Glutamatergic neuron (in vitro differentiated cells): ENCODE measurements at regions not wholly inside any gene's neighbourhood (a gene's known extent, or its start where the extent isn't known, plus 50 kb on each side); places are given as distances from the start of the nearest gene placed in this dataset.

Experiments
- DNase-seq: peaks from one replicate; pipeline ENCODE4 v3.0.0; 2022
- H3K27ac Mint-ChIP-seq: one replicate; pipeline ENCODE4 v1.8.0; 2020; ENCODE audit warnings: mild to moderate bottlenecking, mixed read lengths, inconsistent platforms; ENCODE audit not compliant: unreplicated experiment
- H3K27me3 Mint-ChIP-seq: one replicate; pipeline ENCODE4 v1.8.0; 2020; ENCODE audit warnings: mild to moderate bottlenecking, moderate library complexity, mixed read lengths, inconsistent platforms; ENCODE audit not compliant: unreplicated experiment
- H3K36me3 Mint-ChIP-seq: one replicate; pipeline ENCODE4 v1.8.0; 2020; ENCODE audit warnings: mild to moderate bottlenecking, mixed read lengths, inconsistent platforms; ENCODE audit not compliant: unreplicated experiment
- H3K4me1 Mint-ChIP-seq: one replicate; pipeline ENCODE4 v1.8.0; 2020; ENCODE audit warnings: mild to moderate bottlenecking, low read depth, mixed read lengths, inconsistent platforms; ENCODE audit not compliant: unreplicated experiment
- H3K4me3 Mint-ChIP-seq: one replicate; pipeline ENCODE4 v1.8.0; 2020; ENCODE audit warnings: mild to moderate bottlenecking, mixed read lengths, inconsistent platforms; ENCODE audit not compliant: unreplicated experiment
- H3K9me3 Mint-ChIP-seq: one replicate; pipeline ENCODE4 v1.8.0; 2020; ENCODE audit warnings: mild to moderate bottlenecking, moderate library complexity, mixed read lengths, inconsistent platforms; ENCODE audit not compliant: unreplicated experiment
- CTCF ChIP-seq: fragments of 200-600 bp; sonication (generic); IDR thresholded peaks from one replicate; pipeline ENCODE4 v1.5.0; 2021; ENCODE audit not compliant: partially characterized antibody, unreplicated experiment

GRCh38 chr1:187236676-187237075 lies 407.9 kb downstream of the PLA2G4A start:
- Mint-ChIP-seq H3K4me3 (no peak overlapping the region), H3K4me1 (no peaks in the 10 kb centered on the region), H3K36me3 (no peaks in the 10 kb centered on the region), H3K27me3 (no peaks in the 10 kb centered on the region), H3K9me3 (no peaks in the 10 kb centered on the region), H3K27ac (no peak overlapping the region)
- DNase-seq, result no peak
- TF ChIP-seq CTCF, result no peak

- no peak for DNase-seq
- Mint-ChIP-seq H3K27me3 (no peaks in the 10 kb centered on the region), H3K36me3 (no peaks in the 10 kb centered on the region), H3K27ac (no peak overlapping the region), H3K4me3 (no peak overlapping the region), H3K4me1 (no peaks in the 10 kb centered on the region), H3K9me3 (no peaks in the 10 kb centered on the region)
- TF ChIP-seq CTCF, result no peak
These were observed 408.8 kb downstream of the PLA2G4A start for GRCh38 chr1:187237542-187237941.

GRCh38 chr1:187241971-187242370 lies 413.2 kb downstream of the PLA2G4A start:
- no peaks in the 10 kb centered on the region for H3K27me3 Mint-ChIP-seq
- TF ChIP-seq CTCF, result no peak
- no peaks in the 10 kb centered on the region for H3K4me1 Mint-ChIP-seq
- no peak overlapping the region for H3K4me3 Mint-ChIP-seq
- H3K27ac Mint-ChIP-seq, result no peak overlapping the region
- no peaks in the 10 kb centered on the region for H3K36me3 Mint-ChIP-seq
- DNase-seq, result no peak
- peaks cover 2% of the 10 kb centered on the region for H3K9me3 Mint-ChIP-seq

GRCh38 chr1:187244623-187245022 lies 415.9 kb downstream of the PLA2G4A start:
- H3K4me1 Mint-ChIP-seq, result no peaks in the 10 kb centered on the region
- H3K4me3 Mint-ChIP-seq, result no peak overlapping the region
- H3K27ac Mint-ChIP-seq, result no peak overlapping the region
- no peak for TF ChIP-seq CTCF
- H3K36me3 Mint-ChIP-seq, result no peaks in the 10 kb centered on the region
- H3K9me3 Mint-ChIP-seq, result peaks cover 2% of the 10 kb centered on the region
- no peaks in the 10 kb centered on the region for H3K27me3 Mint-ChIP-seq
- no peak for DNase-seq

GRCh38 chr1:187245201-187245600 lies 416.5 kb downstream of the PLA2G4A start:
- H3K27ac Mint-ChIP-seq, result no peak overlapping the region
- no peak overlapping the region for H3K4me3 Mint-ChIP-seq
- DNase-seq, result no peak
- H3K9me3 Mint-ChIP-seq, result peaks cover 2% of the 10 kb centered on the region
- no peaks in the 10 kb centered on the region for H3K4me1 Mint-ChIP-seq
- H3K36me3 Mint-ChIP-seq, result no peaks in the 10 kb centered on the region
- no peak for TF ChIP-seq CTCF
- H3K27me3 Mint-ChIP-seq, result no peaks in the 10 kb centered on the region
